Adrenal gland (tissue), 5 donors: ENCODE measurements at regions not wholly inside any gene's neighbourhood (a gene's known extent, or its start where the extent isn't known, plus 50 kb on each side); places are given as distances from the start of the nearest gene placed in this dataset.

ENCODE experiments used
- CTCF ChIP-seq, 6 experiments: fragments of 450-650 bp in 4 of 6; fragments of 200-600 bp in 2 of 6; sonication (generic) in 1 of 6; IDR thresholded peaks; 1 replicate in 5 of 6; 2 replicates in 1 of 6; pipeline versions ENCODE4 v1.5.1 to v1.8.0; 2016 to 2021; ENCODE audit warnings: antibody characterized with exemption in 6 of 6, mild to moderate bottlenecking in 2 of 6, moderate library complexity in 1 of 6
- POLR2A ChIP-seq, 2 donors: fragments of 450-650 bp; IDR thresholded peaks; one replicate each; pipeline ENCODE4 v1.6.1; 2017; ENCODE audit warnings: antibody characterized with exemption in 2 of 2, mild to moderate bottlenecking in 2 of 2, moderate library complexity in 1 of 2
- donor health status: DM: no; HTN: no; CAD: no.

GRCh38 chr2:58800881-58801280, 559.8 kb upstream of the FANCL start:
- TF ChIP-seq POLR2A (IDR thresholded peaks at IDR 0.05) (no peak), CTCF (IDR thresholded peaks at IDR 0.05) (no peak)
